ENCODE measurements at regions not wholly inside any gene's neighbourhood (a gene's known extent, or its start where the extent isn't known, plus 50 kb on each side); places are given as distances from the start of the nearest gene placed in this dataset.

DNA sequence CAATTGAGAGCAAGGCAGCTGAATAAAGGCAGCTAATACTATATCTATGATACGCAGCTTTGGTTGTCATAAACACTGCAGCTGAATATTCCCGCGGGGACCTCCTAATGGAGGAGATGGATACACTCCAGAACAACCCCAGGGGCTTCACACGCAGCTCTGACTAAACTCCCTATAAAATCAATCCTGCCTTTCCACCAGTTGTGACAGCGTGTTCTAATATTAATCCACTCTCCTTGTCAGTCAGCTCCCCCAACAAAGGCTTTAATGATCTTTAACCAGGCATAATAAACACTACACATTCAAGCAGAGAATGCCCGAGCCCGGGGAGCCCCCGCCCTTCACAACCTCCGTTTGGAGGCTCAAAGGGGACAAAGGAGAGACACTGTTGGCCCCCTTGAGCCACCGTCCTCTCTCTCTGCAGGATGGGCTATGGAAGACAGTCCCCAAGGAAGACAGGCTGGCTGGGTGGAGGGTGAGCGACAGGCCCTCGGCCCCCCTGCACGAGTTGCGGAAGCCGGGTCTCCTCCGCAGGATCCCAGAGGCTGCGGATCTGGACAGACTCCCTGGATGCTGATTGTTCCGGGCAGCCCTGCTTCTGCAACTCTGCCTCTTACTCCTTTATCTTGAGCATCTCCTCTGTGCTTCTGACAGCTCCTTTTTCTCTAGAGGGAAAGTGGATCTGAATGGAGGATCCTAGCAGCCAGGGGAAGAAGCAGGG, 565.2 kb downstream of the BUD13 start:
- H3K9me3 ChIP-seq (ENCODE audit: control insufficient read depth, low read depth, low read length) = no peaks in the 10 kb centered on the region
- WGBS (ENCODE audit: insufficient coverage, low lambda C conversion rate) = no CpG with 5 or more reads among the region's 18 CpGs
- no peak for DNase-seq

GRCh38 chr11:116207019-116207418, 565.8 kb downstream of the BUD13 start:
- DNase-seq = no peak
- Histone ChIP-seq H3K4me1 (ENCODE audit: control insufficient read depth, insufficient read depth, low read length) (peaks cover 10% of the 10 kb centered on the region), H3K4me3 (ENCODE audit: low read length) (no peak overlapping the region), H3K27ac (ENCODE audit: low read length) (no peak overlapping the region), H3K36me3 (ENCODE audit: control insufficient read depth, insufficient read depth, low read length) (no peaks in the 10 kb centered on the region), H3K27me3 (ENCODE audit: control insufficient read depth, insufficient read depth, low read length) (no peaks in the 10 kb centered on the region), H3K9me3 (ENCODE audit: control insufficient read depth, low read depth, low read length) (no peaks in the 10 kb centered on the region)
- WGBS (ENCODE audit: insufficient coverage, low lambda C conversion rate) = no CpG with 5 or more reads among the region's 2 CpGs

More for the DNA sequence above, 565.2 kb downstream of the BUD13 start:
- no peak overlapping the region for H3K4me3 ChIP-seq (ENCODE audit: low read length)
- no peak overlapping the region for H3K27ac ChIP-seq (ENCODE audit: low read length)
- H3K4me1 ChIP-seq (ENCODE audit: control insufficient read depth, insufficient read depth, low read length) = peaks cover 10% of the 10 kb centered on the region
- H3K36me3 ChIP-seq (ENCODE audit: control insufficient read depth, insufficient read depth, low read length) = no peaks in the 10 kb centered on the region
- H3K27me3 ChIP-seq (ENCODE audit: control insufficient read depth, insufficient read depth, low read length) = no peaks in the 10 kb centered on the region

DNA sequence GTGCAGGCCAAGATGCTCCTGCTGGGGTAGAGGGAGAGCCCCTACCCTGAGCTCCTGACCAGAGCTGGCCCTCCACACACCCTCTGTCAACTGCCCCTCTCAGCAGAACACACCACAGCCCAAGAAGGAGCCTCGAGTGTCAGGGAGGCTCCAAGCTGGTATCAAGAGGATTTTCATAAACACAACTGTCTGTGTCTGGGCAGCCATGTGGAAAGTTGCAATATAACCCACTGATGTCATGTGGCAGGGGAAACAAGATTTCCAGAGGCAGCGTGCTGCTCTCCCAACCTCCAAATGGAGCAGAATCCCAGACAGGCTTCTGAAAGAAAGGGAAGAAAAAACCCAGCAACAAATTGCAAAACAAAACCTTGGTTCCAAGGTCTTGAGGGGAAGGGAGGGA, 569.9 kb downstream of the BUD13 start:
- peaks cover 5% of the 10 kb centered on the region for H3K4me1 ChIP-seq (ENCODE audit: control insufficient read depth, insufficient read depth, low read length)
- H3K36me3 ChIP-seq (ENCODE audit: control insufficient read depth, insufficient read depth, low read length) = no peaks in the 10 kb centered on the region
- no peaks in the 10 kb centered on the region for H3K9me3 ChIP-seq (ENCODE audit: control insufficient read depth, low read depth, low read length)
- H3K27ac ChIP-seq (ENCODE audit: low read length) = no peak overlapping the region
- DNase-seq = no peak
- H3K27me3 ChIP-seq (ENCODE audit: control insufficient read depth, insufficient read depth, low read length) = no peaks in the 10 kb centered on the region
- H3K4me3 ChIP-seq (ENCODE audit: low read length) = no peak overlapping the region
- no CpG with 5 or more reads among the region's 2 CpGs for WGBS (ENCODE audit: insufficient coverage, low lambda C conversion rate)

- Histone ChIP-seq H3K36me3 (ENCODE audit: control insufficient read depth, insufficient read depth, low read length) (no peaks in the 10 kb centered on the region), H3K9me3 (ENCODE audit: control insufficient read depth, low read depth, low read length) (no peaks in the 10 kb centered on the region), H3K4me1 (ENCODE audit: control insufficient read depth, insufficient read depth, low read length) (no peaks in the 10 kb centered on the region), H3K27ac (ENCODE audit: low read length) (no peak overlapping the region), H3K4me3 (ENCODE audit: low read length) (no peak overlapping the region), H3K27me3 (ENCODE audit: control insufficient read depth, insufficient read depth, low read length) (no peaks in the 10 kb centered on the region)
- WGBS (ENCODE audit: insufficient coverage, low lambda C conversion rate) = no CpG with 5 or more reads among the region's 8 CpGs
- DNase-seq = no peak
These were observed 572.2 kb downstream of the BUD13 start for GRCh38 chr11:116200564-116200963.

GRCh38 chr11:116199182-116199581, 573.6 kb downstream of the BUD13 start:
- Histone ChIP-seq H3K27ac (ENCODE audit: low read length) (no peak overlapping the region), H3K27me3 (ENCODE audit: control insufficient read depth, insufficient read depth, low read length) (peaks cover 2% of the 10 kb centered on the region), H3K9me3 (ENCODE audit: control insufficient read depth, low read depth, low read length) (no peaks in the 10 kb centered on the region), H3K4me1 (ENCODE audit: control insufficient read depth, insufficient read depth, low read length) (peaks cover 6% of the 10 kb centered on the region), H3K36me3 (ENCODE audit: control insufficient read depth, insufficient read depth, low read length) (no peaks in the 10 kb centered on the region), H3K4me3 (ENCODE audit: low read length) (no peak overlapping the region)
- WGBS (ENCODE audit: insufficient coverage, low lambda C conversion rate) = no CpG with 5 or more reads among the region's 10 CpGs
- no peak for DNase-seq

DNA sequence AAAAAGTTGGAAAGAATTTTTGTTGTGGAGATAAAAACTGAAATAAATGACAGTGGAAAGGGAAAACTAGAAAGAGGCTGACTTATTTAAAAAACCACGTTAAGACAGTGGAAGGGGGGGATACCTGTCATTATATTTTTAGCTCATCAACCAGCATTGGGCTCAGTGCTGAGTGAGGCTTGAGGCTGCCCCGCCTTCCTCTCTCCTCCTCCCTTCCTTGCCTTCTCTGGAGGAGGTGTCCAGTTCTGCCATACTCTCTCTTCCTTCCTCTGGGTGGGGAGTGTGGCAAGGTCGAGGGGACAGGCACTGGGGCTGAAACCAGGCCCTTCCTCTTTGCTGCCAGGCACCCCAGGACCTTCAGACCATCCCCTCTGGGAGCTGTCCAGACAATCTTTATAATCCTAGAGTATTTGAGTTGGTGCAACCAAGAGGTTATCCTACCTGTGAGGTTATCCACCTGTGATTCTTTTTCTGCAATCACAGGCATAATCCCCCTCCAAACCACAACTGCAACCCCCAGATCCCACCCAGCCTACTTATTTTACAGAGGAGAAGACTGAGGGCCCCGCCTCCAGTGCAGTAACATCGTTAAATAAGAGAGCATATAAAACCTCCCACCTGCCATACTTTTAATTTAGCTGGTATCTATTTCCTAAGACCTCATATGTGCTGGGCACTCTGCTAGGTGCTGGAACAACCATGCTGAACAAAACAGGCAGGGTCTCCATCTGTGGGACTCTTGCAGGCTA, 578.5 kb downstream of the BUD13 start:
- WGBS (ENCODE audit: insufficient coverage, low lambda C conversion rate) = no CpG with 5 or more reads among the region's 5 CpGs

GRCh38 chr11:116193321-116194131, 579.3 kb downstream of the BUD13 start:
- Histone ChIP-seq H3K27me3 (ENCODE audit: control insufficient read depth, insufficient read depth, low read length) (peaks cover 11% of the 10 kb centered on the region), H3K27ac (ENCODE audit: low read length) (peak overlapping the region; percentile 74), H3K9me3 (ENCODE audit: control insufficient read depth, low read depth, low read length) (no peaks in the 10 kb centered on the region), H3K36me3 (ENCODE audit: control insufficient read depth, insufficient read depth, low read length) (no peaks in the 10 kb centered on the region), H3K4me3 (ENCODE audit: low read length) (peak overlapping the region; percentile 42), H3K4me1 (ENCODE audit: control insufficient read depth, insufficient read depth, low read length) (peaks cover 7% of the 10 kb centered on the region)
- WGBS (ENCODE audit: insufficient coverage, low lambda C conversion rate) = no CpG with 5 or more reads among the region's 34 CpGs
- peak; percentile 78 to 89 for DNase-seq

More for the DNA sequence above, 578.5 kb downstream of the BUD13 start:
- peaks cover 7% of the 10 kb centered on the region for H3K4me1 ChIP-seq (ENCODE audit: control insufficient read depth, insufficient read depth, low read length)
- peaks cover 11% of the 10 kb centered on the region for H3K27me3 ChIP-seq (ENCODE audit: control insufficient read depth, insufficient read depth, low read length)
- peak overlapping the region; percentile 74 for H3K27ac ChIP-seq (ENCODE audit: low read length)
- H3K36me3 ChIP-seq (ENCODE audit: control insufficient read depth, insufficient read depth, low read length) = no peaks in the 10 kb centered on the region
- DNase-seq = no peak
- H3K4me3 ChIP-seq (ENCODE audit: low read length) = peak overlapping the region; percentile 42
- H3K9me3 ChIP-seq (ENCODE audit: control insufficient read depth, low read depth, low read length) = no peaks in the 10 kb centered on the region

GRCh38 chr11:116192509-116193210, 580.1 kb downstream of the BUD13 start:
- peak in 1 of 2 donors; percentile 31 for DNase-seq
- no CpG with 5 or more reads among the region's 12 CpGs for WGBS (ENCODE audit: insufficient coverage, low lambda C conversion rate)
- H3K4me1 ChIP-seq (ENCODE audit: control insufficient read depth, insufficient read depth, low read length) = peaks cover 7% of the 10 kb centered on the region
- peaks cover 11% of the 10 kb centered on the region for H3K27me3 ChIP-seq (ENCODE audit: control insufficient read depth, insufficient read depth, low read length)
- no peaks in the 10 kb centered on the region for H3K36me3 ChIP-seq (ENCODE audit: control insufficient read depth, insufficient read depth, low read length)
- H3K9me3 ChIP-seq (ENCODE audit: control insufficient read depth, low read depth, low read length) = no peaks in the 10 kb centered on the region
- peak overlapping the region; percentile 42 for H3K4me3 ChIP-seq (ENCODE audit: low read length)
- H3K27ac ChIP-seq (ENCODE audit: low read length) = peak overlapping the region; percentile 33

GRCh38 chr11:116190861-116191260, 581.9 kb downstream of the BUD13 start:
- DNase-seq = no peak
- H3K27ac ChIP-seq (ENCODE audit: low read length) = no peak overlapping the region

More at GRCh38 chr11:116190861-116191260, 581.9 kb downstream of the BUD13 start:
- H3K4me1 ChIP-seq (ENCODE audit: control insufficient read depth, insufficient read depth, low read length) = peaks cover 11% of the 10 kb centered on the region
- H3K27me3 ChIP-seq (ENCODE audit: control insufficient read depth, insufficient read depth, low read length) = peaks cover 11% of the 10 kb centered on the region
- no peak overlapping the region for H3K4me3 ChIP-seq (ENCODE audit: low read length)
- H3K36me3 ChIP-seq (ENCODE audit: control insufficient read depth, insufficient read depth, low read length) = no peaks in the 10 kb centered on the region
- H3K9me3 ChIP-seq (ENCODE audit: control insufficient read depth, low read depth, low read length) = no peaks in the 10 kb centered on the region
- WGBS (ENCODE audit: insufficient coverage, low lambda C conversion rate) = no CpG with 5 or more reads among the region's 3 CpGs

Data from large intestine (tissue), 3 donors.